Tongue (tissue), 1 donor: ENCODE measurements at regions not wholly inside any gene's neighbourhood (a gene's known extent, or its start where the extent isn't known, plus 50 kb on each side); places are given as distances from the start of the nearest gene placed in this dataset.
"Not testable (repeated sequence)": the region's sequence is repeated elsewhere in the genome, so short reads cannot be mapped to it uniquely, and the experiment has no call there.

ENCODE experiments used
- DNase-seq: peaks from one replicate; pipeline ENCODE4 v3.0.0-alpha.2; 2015

DNA sequence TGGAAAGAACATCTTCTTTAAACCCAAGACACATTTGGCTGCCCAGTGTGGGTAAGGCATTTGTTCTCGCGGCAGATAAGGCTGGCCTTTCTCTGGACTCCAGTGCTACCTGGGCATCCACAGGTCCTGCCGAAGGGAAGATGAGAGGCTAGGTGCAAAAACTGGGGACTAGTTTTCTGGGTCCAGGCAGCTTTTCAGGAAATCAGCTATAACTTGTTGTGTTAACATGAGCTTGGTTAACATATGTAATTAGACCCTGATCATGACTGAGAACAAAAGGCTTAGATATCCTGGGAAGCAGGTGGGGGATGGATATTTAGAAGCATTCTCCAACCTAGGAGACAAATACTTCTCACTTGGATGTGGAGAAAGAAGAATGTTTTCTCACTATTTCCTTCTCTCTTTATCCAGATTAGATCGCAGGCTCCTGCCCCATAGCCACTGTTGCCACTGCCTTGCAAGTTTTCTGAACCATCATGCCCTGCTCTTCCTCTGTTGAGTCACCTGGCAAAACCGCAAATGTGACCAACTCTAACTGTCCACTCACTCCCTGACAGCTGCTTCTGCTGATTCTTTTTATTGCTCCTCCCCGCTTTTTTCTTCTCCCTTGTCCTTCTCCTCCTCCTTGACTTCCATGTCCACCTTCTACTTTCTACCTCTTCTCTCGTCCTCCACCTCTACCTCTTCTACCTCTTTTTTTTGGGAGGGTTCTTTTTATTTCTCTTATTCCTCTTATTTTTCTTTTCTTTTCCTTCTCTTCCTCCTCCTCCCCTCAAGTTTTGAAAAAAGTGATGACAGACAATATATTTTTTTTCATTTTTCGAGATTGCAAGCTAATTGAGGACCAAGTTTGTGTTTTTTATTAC, 258.1 kb downstream of the UTRN start:
- DNase-seq: no peak

DNA sequence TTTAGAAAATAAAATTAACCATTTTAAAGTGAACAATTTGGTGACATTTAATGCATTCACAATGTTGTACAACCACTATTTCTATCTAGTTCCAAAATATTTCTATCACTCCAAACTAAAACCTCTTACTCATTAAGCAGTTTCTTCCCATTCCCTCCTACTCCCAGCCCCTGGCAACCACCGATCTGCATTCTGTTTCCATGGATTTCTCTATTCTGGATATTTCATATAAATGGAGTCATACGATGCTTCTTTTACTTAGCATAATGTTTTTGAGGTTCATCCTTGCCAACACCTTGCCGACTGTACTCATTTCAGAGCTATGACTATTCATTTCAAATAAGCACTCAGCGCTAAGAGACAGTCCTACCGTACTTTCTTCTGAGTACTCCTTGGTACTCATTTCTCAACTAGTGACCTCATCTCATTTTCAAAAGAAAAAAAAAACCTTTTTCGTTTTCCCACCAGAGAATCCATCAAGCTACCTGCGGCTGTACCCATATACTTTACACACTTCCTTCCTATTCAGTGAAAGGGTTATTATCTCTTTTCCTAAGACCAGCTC, 259.2 kb downstream of the UTRN start:
- DNase-seq: no peak

DNA sequence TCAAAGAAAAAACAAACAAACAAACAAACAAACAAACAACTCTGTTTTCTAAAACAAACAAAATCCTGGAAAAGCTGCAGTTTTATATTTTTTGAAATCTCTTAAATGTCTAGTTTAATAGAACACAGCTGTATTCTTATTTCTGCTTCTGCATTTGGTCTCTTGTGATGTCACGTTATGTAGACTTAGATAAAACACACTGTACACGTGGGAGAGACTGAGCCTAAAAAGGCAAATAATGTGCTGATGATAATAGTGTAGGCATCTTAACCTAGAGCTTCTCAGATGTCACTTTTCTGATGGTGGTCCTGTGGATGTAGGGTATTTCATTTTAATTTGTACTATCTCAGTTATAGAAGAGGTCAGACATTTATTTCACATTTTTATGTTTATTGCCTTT, 261.7 kb downstream of the UTRN start:
- no peak for DNase-seq

DNA sequence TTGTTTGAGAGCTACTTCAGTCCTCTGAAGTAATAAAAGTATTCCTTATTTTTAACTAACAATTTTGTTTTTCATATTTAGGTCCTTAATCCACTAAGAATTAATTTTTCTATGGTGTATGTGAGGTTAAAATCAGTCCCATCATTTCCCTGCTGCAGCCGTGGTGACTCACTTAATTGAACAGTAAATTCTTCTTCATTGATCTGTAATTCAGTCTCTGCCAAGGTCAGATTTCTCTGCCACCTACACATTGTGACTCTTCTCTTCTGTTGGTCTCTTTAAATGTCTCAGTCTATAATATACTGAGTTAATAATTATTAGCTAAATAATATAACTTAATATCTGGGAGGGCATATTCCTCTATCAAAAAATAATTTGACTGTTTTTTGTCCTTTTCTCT, 262.3 kb downstream of the UTRN start:
- DNase-seq: no peak

DNA sequence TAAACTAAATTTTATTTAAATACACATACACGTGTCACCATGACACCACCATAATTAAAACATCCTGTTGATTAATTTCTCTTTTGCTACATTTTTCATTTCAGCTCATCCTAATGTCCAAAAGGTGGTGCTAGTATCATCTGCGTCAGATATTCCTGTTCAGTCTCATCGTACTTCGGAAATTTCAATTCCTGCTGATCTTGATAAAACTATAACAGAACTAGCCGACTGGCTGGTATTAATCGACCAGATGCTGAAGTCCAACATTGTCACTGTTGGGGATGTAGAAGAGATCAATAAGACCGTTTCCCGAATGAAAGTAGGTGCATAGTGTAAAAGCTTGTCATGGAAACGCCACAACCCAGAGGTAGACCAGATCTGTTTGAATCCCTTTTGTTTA, 263.4 kb downstream of the UTRN start:
- DNase-seq: no peak

DNA sequence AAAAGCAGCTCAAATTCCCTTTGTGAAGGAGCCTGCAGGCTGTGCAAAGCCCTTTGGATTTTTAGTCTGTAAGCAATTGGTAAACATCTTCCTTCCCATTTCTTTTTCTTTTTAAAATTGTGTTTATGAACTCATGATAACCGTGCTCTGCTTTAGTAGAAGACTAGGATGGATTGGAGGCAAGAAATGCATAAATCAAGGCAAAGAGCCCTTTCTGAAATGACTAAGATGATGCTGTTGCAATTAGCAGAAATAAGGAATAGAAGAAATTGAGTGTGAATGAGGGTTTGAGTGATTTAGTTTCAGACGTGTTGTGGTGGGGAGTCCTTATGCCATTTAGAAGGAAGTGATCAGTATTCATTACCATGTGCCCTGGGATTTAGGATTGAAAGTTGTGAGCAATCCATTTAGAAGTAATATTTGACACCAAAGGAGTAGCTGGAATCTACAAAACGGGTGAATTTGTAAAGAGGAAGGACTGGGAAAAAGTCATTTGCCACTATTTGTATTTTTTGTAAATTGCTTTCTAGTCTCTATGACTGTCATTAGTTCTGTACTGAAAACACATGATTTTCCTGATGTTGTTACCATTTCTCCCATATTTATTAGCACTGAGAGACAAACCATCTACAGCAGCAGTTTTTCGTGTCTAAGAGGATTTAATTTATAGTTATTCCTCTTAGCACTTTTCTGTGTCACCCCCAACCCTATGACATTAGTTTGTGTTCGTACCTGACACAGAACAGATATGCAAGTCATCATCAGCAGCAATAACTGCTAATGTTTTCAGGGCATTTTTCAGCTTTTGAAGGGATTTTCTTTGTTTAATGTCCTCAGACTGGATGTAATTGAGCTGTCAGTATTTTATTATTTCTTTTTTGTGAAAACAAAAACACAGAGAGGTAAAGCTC, 265.0 kb downstream of the UTRN start:
- DNase-seq: no peak

DNA sequence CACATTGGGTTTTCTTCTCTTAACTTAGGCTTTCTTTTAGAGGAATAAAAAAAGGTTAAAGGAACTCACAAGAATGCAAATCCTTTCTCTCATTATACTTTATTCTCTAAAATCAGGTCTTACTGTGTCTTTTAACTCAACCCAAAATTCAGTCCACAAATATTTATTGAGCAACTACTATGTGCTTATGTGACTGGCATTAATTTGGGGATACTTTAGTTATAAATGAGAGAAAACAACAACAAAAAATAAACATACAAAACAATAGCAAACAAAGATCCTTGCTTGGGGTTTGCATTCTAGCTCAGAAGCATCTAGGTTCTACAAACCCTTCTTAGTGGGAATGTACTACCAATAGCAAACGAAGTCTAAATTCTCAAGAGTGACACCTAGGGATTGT, 266.2 kb downstream of the UTRN start:
- DNase-seq: no peak

DNA sequence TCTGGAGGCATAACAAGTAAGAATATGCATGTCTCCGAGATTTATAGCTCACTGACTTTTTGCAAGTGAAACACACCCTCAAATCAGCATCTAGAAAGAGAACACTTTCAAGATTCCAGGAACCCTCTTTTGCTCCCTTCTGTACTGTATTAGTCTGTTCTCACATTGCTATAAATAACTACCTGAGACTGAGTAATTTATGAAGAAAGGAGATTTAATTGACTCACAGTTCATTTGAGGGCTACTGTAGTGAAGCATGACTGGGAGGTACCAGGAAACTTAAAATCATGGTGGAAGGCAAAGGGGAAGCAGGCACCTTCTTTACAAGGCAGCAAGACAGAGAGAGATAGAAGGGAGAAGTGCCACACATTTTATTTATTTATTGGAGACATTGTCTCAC, 269.9 kb downstream of the UTRN start:
- DNase-seq: no peak

DNA sequence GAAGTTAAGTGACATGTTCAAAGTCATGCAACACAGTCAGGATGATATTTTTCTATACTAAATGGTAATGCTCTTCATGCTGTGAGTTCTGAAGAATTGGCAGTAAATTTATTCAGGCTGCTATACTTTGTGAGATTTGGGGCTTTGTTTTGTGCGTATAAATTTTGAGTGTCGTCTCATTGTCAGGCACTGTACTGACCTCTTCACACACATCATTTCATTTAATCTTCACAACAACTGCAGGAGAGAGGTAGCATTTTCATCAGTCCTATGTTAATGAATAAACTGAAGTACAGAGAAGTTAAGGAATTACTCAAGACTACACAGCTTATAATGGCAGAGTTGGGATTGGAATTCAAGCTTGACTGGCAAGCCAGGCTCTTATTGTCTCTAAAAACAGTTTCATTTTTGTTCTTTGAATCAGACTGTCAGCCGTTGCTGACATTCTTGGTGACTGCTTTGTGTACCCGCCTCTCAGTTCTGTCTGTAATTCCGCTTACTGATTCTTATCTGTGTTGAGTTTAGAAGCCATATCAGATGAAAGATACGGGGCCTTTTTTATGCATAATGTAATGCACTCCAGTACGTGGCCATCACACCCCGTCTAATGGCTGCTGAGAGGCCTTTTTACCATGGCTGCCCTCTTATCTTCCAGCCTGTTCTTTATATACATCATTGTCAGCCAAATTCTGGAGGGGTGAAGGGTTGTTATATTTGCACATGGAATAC, 274.9 kb downstream of the UTRN start:
- DNase-seq: no peak

DNA sequence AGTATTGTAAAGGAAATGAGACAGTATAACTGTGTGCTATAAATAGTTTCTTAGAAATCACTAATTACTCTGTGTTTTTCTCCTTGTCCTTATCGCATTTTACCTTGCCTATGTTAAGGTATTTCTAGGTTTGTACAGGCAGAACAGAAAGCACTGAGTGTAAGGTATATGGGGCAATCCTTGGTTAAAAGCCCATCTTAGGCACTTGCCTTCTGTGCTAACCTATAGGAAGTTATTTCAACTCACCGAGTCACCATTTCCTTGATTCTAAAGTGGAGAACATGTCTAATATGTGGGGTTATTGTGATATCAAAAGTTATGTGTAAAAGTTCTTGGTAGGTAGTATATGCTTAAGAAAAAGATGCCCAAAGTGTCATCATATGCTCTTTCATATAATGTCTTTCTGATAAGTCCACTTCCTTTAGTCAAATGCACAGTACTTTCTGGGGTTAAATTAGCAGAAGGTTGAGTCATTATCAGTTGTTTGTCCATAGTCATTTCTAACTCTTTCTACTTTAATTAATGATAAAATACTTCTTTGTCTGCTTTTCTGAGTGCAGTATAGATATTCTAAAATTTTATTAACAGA, 276.4 kb downstream of the UTRN start:
- no peak for DNase-seq

DNA sequence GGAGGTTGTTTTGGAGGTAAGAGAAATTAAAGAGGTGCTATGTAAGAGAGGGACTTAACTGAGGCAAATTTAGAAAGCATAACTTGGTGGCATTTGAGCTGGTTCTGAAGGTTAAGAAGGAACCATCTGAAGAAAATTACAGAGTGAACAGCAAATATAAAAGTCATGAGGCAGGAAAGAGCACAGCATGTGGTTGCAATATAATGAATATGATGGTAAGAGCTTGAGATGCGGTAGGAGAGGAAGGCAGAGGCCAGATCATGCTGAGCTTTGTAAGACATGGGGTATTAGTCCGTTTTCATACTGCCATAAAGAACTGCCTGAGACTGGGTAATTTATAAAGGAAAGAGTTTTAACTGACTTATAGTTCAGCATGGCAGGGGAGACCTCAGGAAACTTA, 279.1 kb downstream of the UTRN start:
- DNase-seq: no peak

DNA sequence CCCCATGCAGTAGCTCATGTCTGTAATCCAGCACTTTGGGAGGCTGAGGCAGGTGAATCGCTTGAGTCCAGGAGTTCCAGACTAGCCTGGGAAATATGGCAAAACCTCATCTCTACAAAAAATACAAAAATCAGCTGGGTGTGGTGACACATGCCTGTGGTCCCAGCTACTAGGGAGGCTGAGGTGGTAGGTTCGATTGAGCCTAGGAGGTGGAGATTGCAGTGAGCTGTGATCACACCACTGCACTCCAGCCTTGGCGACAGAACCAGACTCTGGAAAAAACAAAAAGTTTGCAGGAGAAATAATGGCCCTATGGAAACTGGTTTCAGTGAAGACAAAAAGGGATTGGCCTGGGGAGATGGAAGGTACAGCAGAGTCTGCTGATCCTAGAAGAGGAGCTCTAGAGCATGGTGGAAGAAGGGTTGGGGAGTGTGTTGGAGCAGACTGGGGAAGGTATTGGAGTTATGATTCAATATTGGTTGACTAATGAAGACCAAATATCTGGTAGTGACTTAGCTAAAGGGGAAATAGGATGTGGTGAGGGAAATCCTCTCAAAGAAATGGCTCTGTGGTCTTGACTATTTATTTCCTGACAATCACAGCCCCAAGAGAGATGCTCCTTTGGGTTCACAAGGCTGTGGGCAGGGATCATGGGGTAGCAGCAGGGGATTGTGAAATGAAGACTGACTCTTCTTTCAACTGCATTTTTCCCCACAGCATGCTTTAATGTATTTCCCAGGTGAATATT, 281.9 kb downstream of the UTRN start:
- no peak for DNase-seq

DNA sequence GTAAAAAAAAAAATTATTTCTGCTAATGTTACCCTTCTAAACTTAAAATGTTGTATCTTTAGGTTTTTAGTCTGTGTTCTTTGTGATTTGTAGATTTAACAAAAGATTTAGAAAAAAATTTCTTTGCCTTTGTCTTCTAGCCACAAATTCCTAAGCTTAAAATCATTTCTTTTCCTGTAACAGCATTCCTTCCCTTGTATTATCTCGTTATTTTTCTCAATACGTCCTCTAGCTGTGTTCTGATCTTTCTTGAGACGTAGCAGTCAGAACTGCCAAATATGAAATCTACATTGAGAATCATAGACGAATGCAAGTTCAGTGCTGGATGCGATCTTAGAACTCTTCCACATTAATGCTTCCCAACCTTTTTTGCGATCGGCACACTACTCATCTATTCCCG, 283.1 kb downstream of the UTRN start:
- DNase-seq: no peak

DNA sequence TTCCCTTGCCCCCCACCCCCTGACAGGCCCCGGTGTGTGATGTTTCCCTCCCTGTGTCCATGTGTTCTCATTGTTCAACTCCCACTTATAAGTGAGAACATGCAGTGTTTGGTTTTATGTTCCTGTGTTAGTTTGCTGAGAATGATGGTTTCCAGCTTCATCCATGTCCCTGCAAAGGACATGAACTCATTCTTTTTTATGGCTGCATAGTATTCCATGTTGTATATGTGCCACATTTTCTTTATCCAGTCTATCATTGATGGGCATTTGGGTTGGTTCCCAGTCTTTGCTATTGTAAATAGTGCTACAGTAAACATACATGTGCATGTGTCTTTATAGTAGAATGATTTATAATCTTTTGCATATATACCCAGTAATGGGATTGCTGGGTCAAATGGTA, 287.4 kb downstream of the UTRN start:
- not testable (repeated sequence) for DNase-seq

DNA sequence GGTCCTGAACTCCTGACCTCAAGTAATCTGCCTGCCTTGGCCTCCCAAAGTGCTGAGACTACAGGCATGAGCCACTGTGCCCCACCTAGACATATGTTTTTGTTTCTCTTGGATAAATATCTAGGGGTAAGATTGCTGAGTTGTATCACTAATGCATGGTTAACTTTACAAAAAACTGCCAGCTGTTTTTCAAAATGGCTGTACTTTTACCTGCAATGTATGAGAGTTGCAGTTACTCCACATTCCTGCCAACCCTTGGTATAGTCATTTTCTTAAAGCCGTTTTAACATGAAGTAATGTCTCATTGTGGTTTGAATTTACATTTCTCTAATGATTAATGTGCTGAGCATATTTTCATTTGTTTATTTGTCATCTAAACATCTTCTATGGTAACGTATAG, 289.7 kb downstream of the UTRN start:
- DNase-seq: no peak

DNA sequence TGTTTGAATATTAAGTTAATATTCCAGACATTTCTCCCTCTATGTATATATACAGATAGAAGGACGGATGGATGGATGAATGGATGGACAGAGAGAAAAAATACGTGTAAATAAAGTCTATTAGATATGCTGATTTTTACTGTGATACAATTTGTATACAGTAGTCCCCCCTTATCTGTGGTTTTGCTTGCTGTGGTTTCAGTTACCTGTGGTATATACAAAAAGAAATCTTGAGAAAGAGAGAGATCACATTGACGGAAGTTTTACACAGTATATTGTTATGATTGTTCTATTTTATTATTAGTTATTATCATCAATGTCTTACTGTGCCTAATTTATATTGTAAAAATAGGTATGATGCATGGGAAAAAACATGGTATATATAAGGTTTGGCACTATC, 290.2 kb downstream of the UTRN start:
- DNase-seq: no peak

DNA sequence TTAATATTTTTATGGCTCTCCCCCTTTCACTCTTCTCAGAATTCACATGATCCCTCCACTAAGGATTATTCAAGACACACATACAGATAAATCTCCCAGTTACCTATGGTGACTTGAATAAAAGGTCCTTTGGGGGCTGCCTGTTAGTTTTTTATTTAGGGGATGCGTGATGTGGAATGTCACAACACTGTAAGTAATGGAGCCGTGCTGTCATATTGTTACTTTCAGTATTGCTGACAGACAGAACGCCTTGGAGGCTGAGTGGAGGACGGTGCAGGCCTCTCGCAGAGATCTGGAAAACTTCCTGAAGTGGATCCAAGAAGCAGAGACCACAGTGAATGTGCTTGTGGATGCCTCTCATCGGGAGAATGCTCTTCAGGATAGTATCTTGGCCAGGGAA, 291.7 kb downstream of the UTRN start:
- no peak for DNase-seq

DNA sequence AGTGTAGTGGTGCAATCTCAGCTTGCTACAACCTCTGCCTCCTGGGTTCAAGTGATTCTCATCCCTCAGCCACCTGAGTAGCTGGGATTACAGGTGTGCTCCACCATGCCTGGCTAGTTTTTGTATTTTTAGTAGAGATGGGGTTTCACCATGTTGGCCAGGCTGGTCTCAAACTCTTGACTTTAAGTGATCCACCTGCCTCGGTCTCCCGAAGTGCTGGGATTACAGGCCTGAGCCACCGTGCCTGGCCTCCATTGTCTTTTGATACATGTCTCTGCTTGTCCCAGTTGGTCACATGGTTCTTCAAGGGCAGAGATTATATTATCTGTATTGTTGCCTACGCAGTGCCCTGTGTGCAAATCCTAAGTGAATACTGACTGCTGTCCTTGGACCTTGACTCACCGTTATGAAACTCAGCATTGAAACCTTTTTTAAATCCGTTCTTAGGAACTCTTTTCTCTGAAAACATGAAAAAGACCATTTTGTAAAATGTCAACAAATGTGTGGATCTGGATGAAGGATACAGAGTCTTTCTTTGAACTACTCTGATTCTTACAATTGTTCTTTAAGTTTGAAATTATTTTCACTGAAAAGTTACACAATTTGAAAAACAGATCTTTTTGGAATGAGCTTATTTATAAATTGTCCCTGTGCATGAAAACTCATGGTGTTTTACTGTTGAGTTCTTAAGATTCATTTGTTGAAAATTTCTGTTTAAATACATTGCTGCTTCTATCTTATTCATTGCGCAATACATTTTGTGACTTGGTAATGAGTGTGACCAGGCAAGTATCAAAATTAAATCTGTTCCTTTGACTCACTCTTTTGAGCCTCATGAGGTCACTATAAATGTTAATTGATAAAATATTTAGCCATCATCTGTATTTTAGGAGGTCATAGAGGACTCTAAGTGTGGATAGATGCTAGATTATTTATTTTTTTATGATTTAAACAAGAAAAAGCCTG, 293.5 kb downstream of the UTRN start:
- no peak for DNase-seq

DNA sequence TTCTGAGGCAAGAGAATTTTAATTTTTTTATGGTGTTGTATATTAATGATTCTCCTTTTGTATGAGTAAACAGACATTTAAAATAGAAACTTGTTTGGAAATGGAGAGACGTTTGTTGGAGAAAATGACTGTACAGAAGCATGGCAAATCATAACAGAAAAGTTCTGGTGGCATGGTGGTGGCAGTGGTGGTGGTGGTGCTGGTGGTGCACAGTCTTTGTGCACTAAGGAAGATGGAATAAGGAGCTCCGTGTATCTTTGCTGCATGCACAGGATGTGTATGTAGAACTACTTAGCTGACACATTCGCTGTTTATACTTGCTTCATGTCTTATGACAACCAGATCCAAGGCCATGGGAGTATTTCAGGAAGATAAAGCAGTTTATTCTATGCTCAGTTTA, 294.9 kb downstream of the UTRN start:
- DNase-seq: no peak

DNA sequence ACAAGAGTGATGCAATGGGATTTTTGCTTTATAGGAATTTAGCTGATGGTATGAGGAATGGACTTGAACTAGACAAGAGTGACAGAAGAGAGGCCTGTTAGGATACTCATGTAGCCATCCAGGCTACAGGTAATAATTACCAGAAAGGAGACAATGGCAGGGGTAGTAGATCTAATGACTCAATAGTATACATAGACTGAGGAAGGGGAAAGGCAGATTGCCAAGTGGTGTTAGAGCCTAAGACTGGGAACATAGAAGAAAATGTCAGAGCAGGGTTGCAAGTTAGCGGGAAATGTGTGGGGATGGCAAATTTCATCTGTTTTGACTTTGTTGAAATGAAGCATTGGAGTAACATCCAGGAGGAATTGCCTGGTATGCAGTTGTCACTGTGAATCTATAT, 295.6 kb downstream of the UTRN start:
- DNase-seq: no peak
